H1 (cell line): ENCODE measurements at regions not wholly inside any gene's neighbourhood (a gene's known extent, or its start where the extent isn't known, plus 50 kb on each side); places are given as distances from the start of the nearest gene placed in this dataset.
A peak's percentile ranks its signal among the peaks of the same experiment; 100 is the strongest.

Source experiments
- CTCF ChIA-PET: fragments of 300-600 bp; sonication (Branson Sonifier 250); formaldehyde crosslinking; loops from one replicate; lab custom pipeline; 2021; ENCODE audit not compliant: partially characterized antibody; lab: Charles Lee
- POLR2A ChIA-PET: fragments of 300-600 bp; sonication (Branson Sonifier 250); formaldehyde crosslinking; loops from one replicate; lab custom pipeline; 2021; ENCODE audit warnings: inconsistent platforms; ENCODE audit not compliant: partially characterized antibody; lab: Charles Lee
- DNase-seq, 2 experiments: peaks; one replicate each; pipeline versions ENCODE4 v3.0.0 to v3.0.0-alpha.2; 2010 to 2022; ENCODE audit warnings: low spot score in 2 of 2, low read depth in 1 of 2, mixed read lengths in 1 of 2
- FAIRE-seq: peaks from 2 replicates; lab custom pipeline; 2011; peaks lifted over from hg19 to GRCh38; lab: Jason Lieb, UNC
- H2AFZ ChIP-seq: 2 replicates; pipeline ENCODE4 v1.8.1; 2012; ENCODE audit warnings: low read length, inconsistent platforms
- H2AK5ac ChIP-seq: 2 replicates; pipeline ENCODE4 v1.6.1; 2013; ENCODE audit warnings: low read depth, low read length
- H2BK120ac ChIP-seq: replicated peaks from 2 replicates; pipeline ENCODE3; 2013; ENCODE audit warnings: low read depth, low read length, inconsistent platforms
- H2BK12ac ChIP-seq: 2 replicates; pipeline ENCODE4 v1.6.1; 2013; ENCODE audit warnings: low read depth, low read length
- H2BK15ac ChIP-seq: 2 replicates; pipeline ENCODE4 v1.6.1; 2013; ENCODE audit warnings: low read length
- H2BK20ac ChIP-seq: 2 replicates; pipeline ENCODE4 v1.6.1; 2013; ENCODE audit warnings: low read length
- H2BK5ac ChIP-seq: 2 replicates; pipeline ENCODE4 v1.6.1; 2013; ENCODE audit warnings: low read depth, low read length
- H3K14ac ChIP-seq: 2 replicates; pipeline ENCODE4 v1.6.1; 2013; ENCODE audit warnings: inconsistent platforms; ENCODE audit not compliant: insufficient read length
- H3K18ac ChIP-seq: 2 replicates; pipeline ENCODE4 v1.6.1; 2013; ENCODE audit warnings: low read length; ENCODE audit errors: extremely low read depth
- H3K23ac ChIP-seq: 2 replicates; pipeline ENCODE4 v1.6.1; 2013; ENCODE audit warnings: inconsistent platforms; ENCODE audit not compliant: insufficient read length
- H3K23me2 ChIP-seq: 2 replicates; pipeline ENCODE4 v1.6.1; 2013; ENCODE audit warnings: low read depth, low read length
- H3K27ac ChIP-seq: 2 replicates; pipeline ENCODE4 v1.6.1; 2011; ENCODE audit warnings: low read depth, low read length, inconsistent platforms
- H3K27me3 ChIP-seq, 4 experiments: replicated peaks in 1 of 4; 1 replicate in 1 of 4; 2 replicates in 3 of 4; pipeline versions ENCODE4 v1.6.1 to v1.8.1; 2011 to 2013; ENCODE audit warnings: low read length in 3 of 4, mild to moderate bottlenecking in 3 of 4, inconsistent platforms in 2 of 4, mixed read lengths in 2 of 4, moderate library complexity in 1 of 4; ENCODE audit not compliant: control insufficient read depth in 3 of 4, insufficient read depth in 3 of 4; ENCODE audit errors: extremely low read depth in 1 of 4
- H3K36me3 ChIP-seq, 4 experiments: 2 replicates each; pipeline versions ENCODE4 v1.6.1 to v1.8.1; 2011 to 2013; ENCODE audit warnings: mild to moderate bottlenecking in 4 of 4, low read length in 3 of 4, moderate library complexity in 2 of 4, control low read depth in 1 of 4, inconsistent platforms in 1 of 4; ENCODE audit not compliant: insufficient read depth in 4 of 4, control insufficient read depth in 2 of 4
- H3K4ac ChIP-seq: replicated peaks from 2 replicates; pipeline ENCODE3; 2013; ENCODE audit warnings: low read length, low read depth, mixed read lengths, inconsistent platforms; ENCODE audit not compliant: insufficient read length
- H3K4me1 ChIP-seq, 4 experiments: replicated peaks in 1 of 4; 1 replicate in 1 of 4; 2 replicates in 3 of 4; pipeline versions ENCODE4 v1.6.1 to v1.8.1; 2011 to 2013; ENCODE audit warnings: low read length in 3 of 4, inconsistent platforms in 2 of 4, mixed read lengths in 1 of 4; ENCODE audit not compliant: insufficient read depth in 4 of 4, control insufficient read depth in 3 of 4
- H3K4me2 ChIP-seq, 2 experiments: 2 replicates each; pipeline versions ENCODE4 v1.6.1 to v1.8.1; 2011 to 2013; ENCODE audit warnings: low read depth in 2 of 2, low read length in 2 of 2, control low read depth in 1 of 2, inconsistent platforms in 1 of 2, mild to moderate bottlenecking in 1 of 2; ENCODE audit not compliant: insufficient read depth in 1 of 2
- H3K4me3 ChIP-seq, 4 experiments: fragments of 200-600, 300-600 bp in 1 of 4; sonication (generic), shearing (Covaris generic), sonication (Bioruptor Twin) in 1 of 4; 2 replicates each; pipeline versions ENCODE4 v1.5.1 to v1.8.1; 2011 to 2016; ENCODE audit warnings: low read length in 4 of 4, low read depth in 3 of 4, control low read depth in 2 of 4, inconsistent platforms in 2 of 4, mild to moderate bottlenecking in 2 of 4, mixed read lengths in 1 of 4, moderate library complexity in 1 of 4; ENCODE audit not compliant: insufficient read depth in 2 of 4; ENCODE audit errors: extremely low read depth in 1 of 4
- H3K56ac ChIP-seq: replicated peaks from 2 replicates; pipeline ENCODE3; 2013; ENCODE audit warnings: low read depth, mild to moderate bottlenecking, mixed read lengths, low read length, inconsistent platforms; ENCODE audit not compliant: insufficient read length
- H3K79me1 ChIP-seq: 2 replicates; pipeline ENCODE4 v1.6.1; 2013; ENCODE audit warnings: low read depth, low read length, control low read depth
- H3K79me2 ChIP-seq, 2 experiments: 2 replicates each; pipeline versions ENCODE4 v1.6.1 to v1.8.1; 2012 to 2013; ENCODE audit warnings: low read length in 2 of 2, mild to moderate bottlenecking in 2 of 2, inconsistent platforms in 1 of 2; ENCODE audit not compliant: insufficient read depth in 2 of 2, control insufficient read depth in 1 of 2
- H3K9ac ChIP-seq, 4 experiments: replicated peaks in 1 of 4; 1 replicate in 1 of 4; 2 replicates in 3 of 4; pipeline versions ENCODE4 v1.6.1 to v1.8.1; 2011 to 2013; ENCODE audit warnings: low read depth in 3 of 4, low read length in 3 of 4, control low read depth in 2 of 4, mild to moderate bottlenecking in 2 of 4, moderate library complexity in 2 of 4, inconsistent platforms in 1 of 4; ENCODE audit errors: extremely low read depth in 1 of 4
- H3K9me3 ChIP-seq, 2 experiments: 2 replicates each; pipeline versions ENCODE4 v1.6.1 to v1.8.1; 2012 to 2013; ENCODE audit warnings: mild to moderate bottlenecking in 2 of 2, moderate library complexity in 2 of 2, control low read depth in 1 of 2, inconsistent platforms in 1 of 2, low read depth in 1 of 2, low read length in 1 of 2, mixed read lengths in 1 of 2; ENCODE audit not compliant: insufficient read depth in 2 of 2
- H4K20me1 ChIP-seq, 2 experiments: replicated peaks in 1 of 2; 2 replicates each; pipeline versions ENCODE3 to v1.8.1; 2011 to 2013; ENCODE audit warnings: inconsistent platforms in 2 of 2, low read length in 2 of 2, mild to moderate bottlenecking in 1 of 2; ENCODE audit not compliant: insufficient read depth in 2 of 2, control insufficient read depth in 1 of 2
- H4K5ac ChIP-seq: 2 replicates; pipeline ENCODE4 v1.6.1; 2013; ENCODE audit warnings: low read length, low read depth, mixed read lengths, inconsistent platforms; ENCODE audit not compliant: insufficient read length
- H4K8ac ChIP-seq: 2 replicates; pipeline ENCODE4 v1.8.0; 2013; ENCODE audit warnings: mild to moderate bottlenecking, moderate library complexity, low read length, inconsistent platforms; ENCODE audit not compliant: insufficient read depth; ENCODE audit errors: extremely low read depth
- H4K91ac ChIP-seq: replicated peaks from 2 replicates; pipeline ENCODE3; 2013; ENCODE audit warnings: low read length, mixed read lengths, inconsistent platforms; ENCODE audit not compliant: insufficient read length
- CREB1 ChIP-seq: IDR thresholded peaks from 2 replicates; pipeline ENCODE4 v1.6.1; 2012; ENCODE audit warnings: inconsistent platforms
- GABPA ChIP-seq: IDR thresholded peaks from 2 replicates; pipeline ENCODE4 v1.6.1; 2011; ENCODE audit warnings: mild to moderate bottlenecking, low read length, moderate library complexity, borderline replicate concordance; ENCODE audit not compliant: insufficient read depth
- JUN ChIP-seq: IDR thresholded peaks from 2 replicates; pipeline ENCODE4 v1.6.1; 2011; ENCODE audit warnings: low read depth, mild to moderate bottlenecking, improper control_type of control experiment, low read length
- KDM4A ChIP-seq: IDR thresholded peaks from one replicate; pipeline ENCODE4 v1.7.1; 2012; ENCODE audit warnings: low read depth, mild to moderate bottlenecking, moderate library complexity, low read length, inconsistent platforms; ENCODE audit not compliant: severe bottlenecking
- MAFK ChIP-seq: IDR thresholded peaks from 2 replicates; pipeline ENCODE4 v1.6.1; 2012; ENCODE audit warnings: low read depth, mild to moderate bottlenecking, improper control_type of control experiment, low read length
- SIN3A ChIP-seq, 2 experiments: IDR thresholded peaks in 1 of 2; conservative IDR thresholded peaks in 1 of 2; 2 replicates each; pipeline ENCODE4 v1.6.1; 2011 to 2012; ENCODE audit warnings: low read length in 2 of 2, improper control_type of control experiment in 1 of 2, low read depth in 1 of 2, mild to moderate bottlenecking in 1 of 2
- SP2 ChIP-seq: IDR thresholded peaks from 2 replicates; pipeline ENCODE4 v1.6.1; 2012; ENCODE audit warnings: mild to moderate bottlenecking, low read length, inconsistent platforms
- ZNF274 ChIP-seq: IDR thresholded peaks from 2 replicates; pipeline ENCODE4 v1.7.0; 2012; ENCODE audit warnings: low read length, borderline replicate concordance; ENCODE audit errors: extremely low read depth
- WGBS, 2 experiments: shearing (Covaris generic) in 1 of 2; methylation state at CpG; one replicate each; pipeline versions ENCODE4 v1.1.6 to v1.1.7; 2013 to 2015; ENCODE audit warnings: low lambda C conversion rate in 2 of 2, mixed read lengths in 2 of 2, inconsistent platforms in 1 of 2, low coverage in 1 of 2, missing lambda C conversion rate in 1 of 2; ENCODE audit not compliant: insufficient replicate concordance in 2 of 2, insufficient coverage in 1 of 2, insufficient read length in 1 of 2; ENCODE audit errors: extremely low coverage in 1 of 2, missing lambda C conversion rate in 1 of 2; 5-methylcytosine and 5-hydroxymethylcytosine counted together

DNA sequence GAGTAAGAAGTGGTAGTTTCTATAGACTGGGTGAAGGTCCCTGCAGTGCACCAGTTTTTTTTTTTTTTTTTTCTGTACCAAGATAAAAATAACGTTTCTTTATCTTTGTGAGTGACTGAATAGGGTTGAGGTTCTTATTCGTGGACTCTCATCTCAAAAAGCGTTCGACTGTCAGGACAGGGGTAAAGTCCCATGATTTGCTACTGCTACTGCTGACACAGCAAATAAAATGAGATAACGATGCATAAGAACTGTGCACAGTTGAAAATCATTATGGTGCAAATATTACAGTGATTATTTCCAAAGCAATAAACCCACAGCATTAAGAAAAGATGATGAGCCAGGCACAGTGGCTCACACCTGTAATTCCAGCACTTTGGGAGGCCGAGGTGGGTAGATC, 482.0 kb upstream of the CHST9 start:
- Histone ChIP-seq H3K23ac (no peak overlapping the region), H3K4me1 (peaks cover 0 to 11% (median 3%) of the 10 kb centered on the region in 4 experiments; a peak in 3 of 7 replicates), H3K4ac (no peak overlapping the region), H3K36me3 (no peaks in the 10 kb centered on the region), H4K20me1 (no peaks in the 10 kb centered on the region), H3K9ac (no peak overlapping the region), H3K27me3 (no peaks in the 10 kb centered on the region), H3K9me3 (no peaks in the 10 kb centered on the region), H3K4me2 (no peak overlapping the region), H3K27ac (no peak overlapping the region), H2AK5ac (no peak overlapping the region), H4K8ac (no peak overlapping the region), H3K79me1 (no peaks in the 10 kb centered on the region), H3K79me2 (no peaks in the 10 kb centered on the region), H2BK12ac (no peak overlapping the region)
- WGBS, 2 experiments, result 68% methylated on average over 6 of the region's 6 CpGs; no CpG with 5 or more reads in 1 of the 2 experiments
- FAIRE-seq, result no peak
- TF ChIP-seq GABPA, result no peak
- TF ChIP-seq MAFK, result peak; percentile 56; the same call in 1 of the 2 replicates
- no peak for TF ChIP-seq CREB1
- TF ChIP-seq SP2, result no peak
- no peak for TF ChIP-seq SIN3A (conservative IDR thresholded peaks at IDR 0.05 in 1 of 2, IDR thresholded peaks at IDR 0.05 in 1 of 2; ENCODE audit: low read depth in 1 of 2, low read length in 2 of 2)
- TF ChIP-seq JUN, result no peak
- no peak for TF ChIP-seq ZNF274
- no peak for TF ChIP-seq KDM4A
- TF ChIP-seq, all 59 proteins: peak for 1
- no peak overlapping the region for H2BK120ac ChIP-seq
- H3K23me2 ChIP-seq, result no peaks in the 10 kb centered on the region; the same call in 1 of the 2 replicates
- H3K4me3 ChIP-seq, result no peak overlapping the region
- no peak for DNase-seq
- no peak overlapping the region for H2BK20ac ChIP-seq
- no peak overlapping the region for H4K5ac ChIP-seq
- no peak overlapping the region for H3K14ac ChIP-seq
- ChIA-PET POLR2A (no interaction called here), CTCF (interaction anchor here (2.4 kb wide), 1 partner anchor 18 kb away, joined by 6 read pairs; no protein-coding TSS in a partner anchor)
- no peak overlapping the region for H3K56ac ChIP-seq
- H2BK15ac ChIP-seq, result no peak overlapping the region
- no peak overlapping the region for H2AFZ ChIP-seq
- H2BK5ac ChIP-seq, result no peak overlapping the region
- no peak overlapping the region for H4K91ac ChIP-seq
- H3K18ac ChIP-seq, result no peak overlapping the region
